Suprapubic skin (tissue), 4 donors: ENCODE measurements at regions not wholly inside any gene's neighbourhood (a gene's known extent, or its start where the extent isn't known, plus 50 kb on each side); places are given as distances from the start of the nearest gene placed in this dataset.
"Not testable (repeated sequence)": the region's sequence is repeated elsewhere in the genome, so short reads cannot be mapped to it uniquely, and the experiment has no call there.

Experiments
- DNase-seq, 2 donors: peaks; one replicate each; pipeline ENCODE4 v3.0.0-alpha.2; 2019; ENCODE audit warnings: low spot score in 2 of 2
- H3K27ac ChIP-seq: fragments of 200-600 bp; sonication (generic); one replicate; pipeline ENCODE4 v1.5.1; 2019
- H3K27me3 ChIP-seq: fragments of 200-600 bp; sonication (generic); one replicate; pipeline ENCODE4 v1.5.1; 2019
- H3K36me3 ChIP-seq: fragments of 200-600 bp; sonication (generic); one replicate; pipeline ENCODE4 v1.5.1; 2019
- H3K4me1 ChIP-seq: fragments of 200-600 bp; sonication (generic); one replicate; pipeline ENCODE4 v1.5.1; 2019
- H3K4me3 ChIP-seq: fragments of 200-600 bp; sonication (generic); one replicate; pipeline ENCODE4 v1.5.1; 2019; ENCODE audit warnings: mild to moderate bottlenecking
- H3K9me3 ChIP-seq: fragments of 200-600 bp; sonication (generic); one replicate; pipeline ENCODE4 v1.5.1; 2019
- WGBS: methylation state at CpG from one replicate; pipeline ENCODE4 v1.1.5; 2018; 5-methylcytosine and 5-hydroxymethylcytosine counted together
- TF ChIP-seq, protein P1 (sequence below), 2 donors: fragments of 200-600 bp in 1 of 2; fragments of 450-650 bp in 1 of 2; sonication (generic) in 1 of 2; IDR thresholded peaks; one replicate each; pipeline ENCODE4 v1.5.1; 2016 to 2019; ENCODE audit warnings: antibody characterized with exemption in 2 of 2, mild to moderate bottlenecking in 1 of 2, moderate library complexity in 1 of 2

DNA sequence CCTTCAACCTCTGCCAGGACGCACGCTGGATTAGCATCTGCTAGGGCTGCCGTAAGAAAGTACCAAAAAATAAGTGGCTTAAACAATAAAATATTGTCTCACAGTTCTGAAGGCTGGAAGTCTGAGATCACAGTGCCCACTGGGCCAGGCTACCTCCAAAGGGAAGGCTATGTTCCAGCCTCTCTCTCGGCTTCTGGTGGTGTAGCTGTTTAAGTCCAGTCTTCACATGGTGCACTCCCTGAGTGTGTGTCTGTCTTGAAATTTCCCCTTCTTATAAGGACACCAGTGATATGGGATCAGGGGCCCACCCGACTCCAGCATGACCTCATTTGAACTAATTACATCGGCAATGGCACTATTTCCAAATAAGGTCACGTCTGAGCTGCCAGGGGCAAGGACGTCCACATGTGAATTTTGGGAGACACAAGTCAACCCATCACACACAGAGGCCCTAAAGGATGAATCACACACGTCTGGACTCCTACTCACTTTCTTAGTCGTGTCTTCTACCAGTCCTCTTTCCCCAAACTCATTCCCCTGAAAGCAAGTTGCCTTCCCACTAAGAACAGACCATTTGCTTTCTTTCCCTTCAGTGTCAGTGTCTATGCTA, 359.4 kb downstream of the BCL2L11 start:
- H3K4me3 ChIP-seq, H3K27ac ChIP-seq, H3K4me1 ChIP-seq, H3K36me3 ChIP-seq, H3K9me3 ChIP-seq, DNase-seq, H3K27me3 ChIP-seq: not testable (repeated sequence)
- 67% methylated on average over 10 of the region's 10 CpGs for WGBS

DNA sequence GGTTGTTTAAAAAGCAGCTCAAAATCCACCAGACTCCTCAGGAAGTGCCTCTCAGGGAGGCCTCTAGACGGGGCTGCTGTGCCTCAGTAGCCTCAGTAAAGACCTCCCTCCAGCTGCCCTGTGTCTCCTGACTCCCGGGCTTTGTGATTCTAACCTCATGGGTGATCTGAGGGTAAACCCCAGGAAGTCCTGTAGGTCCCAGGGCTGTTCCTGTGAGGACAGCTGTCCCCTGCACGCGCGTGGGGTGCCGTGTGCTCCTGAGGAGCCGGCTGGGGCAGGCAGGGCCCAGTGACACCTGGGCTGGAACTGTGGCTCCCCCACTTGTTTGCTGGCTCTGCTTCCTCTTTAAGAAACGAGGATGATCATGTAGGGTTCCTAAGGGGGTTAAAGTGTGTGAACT, 359.9 kb downstream of the BCL2L11 start:
- H3K36me3 ChIP-seq, H3K4me3 ChIP-seq, H3K4me1 ChIP-seq, H3K27ac ChIP-seq, DNase-seq, H3K27me3 ChIP-seq, H3K9me3 ChIP-seq: not testable (repeated sequence)
- no CpG with 5 or more reads among the region's 8 CpGs for WGBS

DNA sequence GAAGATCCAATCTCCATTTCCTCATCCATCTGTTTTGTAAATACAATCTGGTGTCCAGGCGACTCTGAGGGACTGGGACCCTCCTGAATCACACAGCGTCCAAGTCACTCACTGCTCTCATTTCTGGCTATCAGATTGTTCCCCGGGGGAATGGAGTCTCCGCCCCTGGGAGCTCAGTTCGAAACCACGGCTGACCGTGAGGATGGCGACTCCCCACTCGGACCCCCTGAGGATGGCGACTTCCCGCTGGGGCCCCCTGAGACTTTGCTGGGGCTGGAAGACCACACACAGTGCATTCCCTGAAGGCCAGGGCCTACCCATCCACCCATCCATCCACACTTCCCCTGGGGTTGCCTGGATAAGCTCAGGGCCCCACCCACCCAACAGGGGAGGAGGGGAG, 360.5 kb downstream of the BCL2L11 start:
- not testable (repeated sequence) for DNase-seq, H3K27ac ChIP-seq, H3K36me3 ChIP-seq, H3K9me3 ChIP-seq, H3K4me3 ChIP-seq, H3K4me1 ChIP-seq, H3K27me3 ChIP-seq
- 49% methylated on average over 11 of the region's 11 CpGs for WGBS

DNA sequence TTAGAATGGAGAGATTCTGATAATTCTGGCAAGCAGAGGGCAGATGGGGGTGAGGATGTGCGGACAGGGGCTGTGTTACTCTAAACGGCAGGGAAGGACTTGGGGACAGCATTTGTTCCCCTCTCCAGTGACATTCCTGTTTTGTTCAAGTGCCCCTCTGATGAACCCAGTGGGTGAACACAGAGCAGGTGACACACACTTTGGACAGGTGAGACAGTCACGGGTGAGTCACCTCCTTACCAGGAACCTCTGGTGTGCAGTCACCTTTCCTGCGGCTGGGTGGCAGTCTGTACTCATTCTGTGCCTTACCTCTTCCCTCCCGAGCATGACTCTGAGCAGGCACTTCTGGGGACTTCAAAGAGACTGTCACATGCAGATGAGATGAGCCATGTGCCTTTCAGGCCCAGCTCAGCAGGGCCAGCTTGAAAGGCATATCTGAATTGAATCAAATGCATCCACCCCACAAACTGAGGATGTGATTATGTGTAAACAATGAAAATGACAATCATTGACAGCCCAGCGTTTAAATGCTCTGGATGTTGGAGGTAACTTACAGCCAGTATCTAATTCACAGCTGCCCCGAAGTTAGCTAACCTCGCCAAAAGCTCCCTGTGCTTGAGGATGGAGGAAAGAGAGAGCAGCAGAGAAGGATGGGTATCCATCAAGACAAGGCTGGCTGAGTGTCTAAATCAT, 362.4 kb downstream of the BCL2L11 start:
- not testable (repeated sequence) for H3K4me1 ChIP-seq, H3K4me3 ChIP-seq, H3K27ac ChIP-seq, H3K9me3 ChIP-seq, H3K27me3 ChIP-seq, H3K36me3 ChIP-seq, DNase-seq
- WGBS, result 64% methylated on average over 5 of the region's 8 CpGs
- TF ChIP-seq, protein P1, sequence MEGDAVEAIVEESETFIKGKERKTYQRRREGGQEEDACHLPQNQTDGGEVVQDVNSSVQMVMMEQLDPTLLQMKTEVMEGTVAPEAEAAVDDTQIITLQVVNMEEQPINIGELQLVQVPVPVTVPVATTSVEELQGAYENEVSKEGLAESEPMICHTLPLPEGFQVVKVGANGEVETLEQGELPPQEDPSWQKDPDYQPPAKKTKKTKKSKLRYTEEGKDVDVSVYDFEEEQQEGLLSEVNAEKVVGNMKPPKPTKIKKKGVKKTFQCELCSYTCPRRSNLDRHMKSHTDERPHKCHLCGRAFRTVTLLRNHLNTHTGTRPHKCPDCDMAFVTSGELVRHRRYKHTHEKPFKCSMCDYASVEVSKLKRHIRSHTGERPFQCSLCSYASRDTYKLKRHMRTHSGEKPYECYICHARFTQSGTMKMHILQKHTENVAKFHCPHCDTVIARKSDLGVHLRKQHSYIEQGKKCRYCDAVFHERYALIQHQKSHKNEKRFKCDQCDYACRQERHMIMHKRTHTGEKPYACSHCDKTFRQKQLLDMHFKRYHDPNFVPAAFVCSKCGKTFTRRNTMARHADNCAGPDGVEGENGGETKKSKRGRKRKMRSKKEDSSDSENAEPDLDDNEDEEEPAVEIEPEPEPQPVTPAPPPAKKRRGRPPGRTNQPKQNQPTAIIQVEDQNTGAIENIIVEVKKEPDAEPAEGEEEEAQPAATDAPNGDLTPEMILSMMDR (IDR thresholded peaks at IDR 0.05), result peak in 1 of 2 donors; percentile 17

DNA sequence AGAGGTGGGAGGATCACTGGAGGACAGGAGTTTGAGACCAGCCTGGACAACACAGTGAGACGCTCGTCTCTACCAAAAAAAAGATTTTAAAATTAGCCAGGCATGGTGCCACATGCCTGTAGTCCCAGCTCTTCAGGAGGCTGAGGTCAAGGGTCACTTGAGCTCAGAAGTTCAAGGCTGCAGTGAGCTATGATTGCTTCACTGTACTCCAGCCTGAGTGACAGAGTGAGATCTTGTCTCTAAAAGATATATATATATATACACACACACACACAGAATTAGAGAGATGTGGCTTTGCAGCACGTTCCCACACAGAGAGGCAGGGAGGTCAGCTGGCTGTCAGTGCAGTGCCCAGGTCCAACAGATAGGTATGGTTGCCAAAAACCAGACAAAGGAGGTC, 363.4 kb downstream of the BCL2L11 start:
- H3K27ac ChIP-seq, H3K4me1 ChIP-seq, H3K36me3 ChIP-seq, H3K9me3 ChIP-seq, DNase-seq, H3K4me3 ChIP-seq, H3K27me3 ChIP-seq: not testable (repeated sequence)
- WGBS, result 90% methylated on average over 3 of the region's 3 CpGs

DNA sequence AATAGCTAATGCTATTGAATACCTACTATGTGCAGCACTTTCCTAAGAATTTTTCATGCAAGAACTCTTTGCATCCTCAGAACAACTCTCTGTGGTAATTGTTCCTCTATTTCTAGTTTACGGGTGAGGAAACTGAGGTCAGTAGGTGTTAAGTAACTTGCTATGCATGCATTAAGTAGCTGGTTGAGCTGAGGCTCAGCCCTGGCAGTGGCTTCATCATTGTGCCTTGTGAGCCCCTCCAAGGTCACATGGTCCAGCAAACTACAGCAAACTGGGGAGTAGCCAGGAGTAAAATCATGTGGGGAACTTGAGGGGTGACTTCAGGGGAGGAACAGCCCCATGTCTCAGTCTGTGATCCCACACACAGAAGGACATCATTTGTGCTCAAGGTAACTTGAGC, 365.2 kb downstream of the BCL2L11 start:
- not testable (repeated sequence) for H3K27ac ChIP-seq, DNase-seq, H3K27me3 ChIP-seq, H3K4me1 ChIP-seq, H3K4me3 ChIP-seq, H3K9me3 ChIP-seq, H3K36me3 ChIP-seq
- WGBS, result 83% methylated on average over 1 of the region's 1 CpG

DNA sequence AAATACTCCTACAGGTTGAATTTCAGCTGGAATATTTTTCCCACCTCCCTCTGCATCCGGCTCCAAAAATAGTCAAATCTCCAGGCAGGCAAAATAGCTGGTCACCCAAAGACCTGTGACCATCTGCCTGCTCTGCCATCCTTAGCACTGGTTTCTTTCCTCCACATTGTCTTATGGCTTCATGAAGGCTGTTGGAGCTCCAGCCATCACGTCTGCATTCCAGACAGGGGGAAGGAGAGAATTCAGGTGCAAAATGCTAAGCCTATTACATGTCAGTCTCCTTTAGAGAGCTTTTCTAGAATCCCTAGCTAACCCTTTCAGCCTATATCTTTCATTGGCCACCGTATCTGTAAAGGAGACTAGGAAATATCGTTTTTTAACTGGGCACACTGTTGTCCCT, 367.7 kb downstream of the BCL2L11 start:
- DNase-seq, H3K4me3 ChIP-seq, H3K27me3 ChIP-seq, H3K4me1 ChIP-seq, H3K36me3 ChIP-seq, H3K27ac ChIP-seq, H3K9me3 ChIP-seq: not testable (repeated sequence)
- 87% methylated on average over 3 of the region's 4 CpGs for WGBS

DNA sequence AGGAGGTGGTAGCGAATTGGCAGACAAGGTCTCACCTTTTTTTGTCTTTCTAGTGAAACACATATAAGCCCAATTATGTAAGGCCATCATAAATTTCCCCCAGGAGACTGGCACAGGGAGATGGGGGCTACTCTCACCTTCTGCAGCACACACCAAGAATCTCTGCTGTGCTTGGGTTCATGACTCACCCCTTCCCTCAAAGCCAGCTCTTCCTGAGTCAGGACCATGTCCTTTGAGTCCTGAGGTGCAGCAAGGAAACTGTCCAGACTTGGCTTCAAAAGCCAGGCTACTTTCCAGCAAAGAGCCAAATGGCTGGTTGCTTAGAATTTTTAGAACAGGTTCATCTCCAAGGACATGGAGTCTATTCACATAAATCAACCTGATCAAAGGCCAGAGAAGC, 368.7 kb downstream of the BCL2L11 start:
- H3K36me3 ChIP-seq, H3K4me1 ChIP-seq, DNase-seq, H3K9me3 ChIP-seq, H3K4me3 ChIP-seq, H3K27me3 ChIP-seq, H3K27ac ChIP-seq: not testable (repeated sequence)
- WGBS, result no CpG with 5 or more reads among the region's 1 CpG

DNA sequence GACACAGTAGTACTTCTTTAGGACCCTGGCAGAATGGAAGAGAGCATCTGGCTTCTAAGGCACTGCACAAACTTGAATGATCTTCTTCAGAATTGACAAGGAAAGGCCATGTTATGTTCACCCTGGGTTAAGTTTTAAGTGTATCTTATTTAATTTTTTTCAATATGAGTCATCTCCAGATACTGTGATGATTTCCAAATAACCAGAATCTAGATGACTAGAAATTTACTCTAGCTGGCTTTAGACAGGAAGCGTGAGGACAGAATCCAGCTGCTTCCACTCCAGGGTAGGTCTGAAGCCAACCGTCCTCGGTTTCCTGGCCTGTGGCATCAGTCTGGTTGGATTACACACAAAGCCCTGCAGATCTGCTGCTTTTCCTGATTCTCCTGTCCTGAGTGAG, 370.5 kb downstream of the BCL2L11 start:
- not testable (repeated sequence) for H3K36me3 ChIP-seq, DNase-seq, H3K4me1 ChIP-seq, H3K27me3 ChIP-seq, H3K27ac ChIP-seq, H3K9me3 ChIP-seq, H3K4me3 ChIP-seq
- no CpG with 5 or more reads among the region's 3 CpGs for WGBS

DNA sequence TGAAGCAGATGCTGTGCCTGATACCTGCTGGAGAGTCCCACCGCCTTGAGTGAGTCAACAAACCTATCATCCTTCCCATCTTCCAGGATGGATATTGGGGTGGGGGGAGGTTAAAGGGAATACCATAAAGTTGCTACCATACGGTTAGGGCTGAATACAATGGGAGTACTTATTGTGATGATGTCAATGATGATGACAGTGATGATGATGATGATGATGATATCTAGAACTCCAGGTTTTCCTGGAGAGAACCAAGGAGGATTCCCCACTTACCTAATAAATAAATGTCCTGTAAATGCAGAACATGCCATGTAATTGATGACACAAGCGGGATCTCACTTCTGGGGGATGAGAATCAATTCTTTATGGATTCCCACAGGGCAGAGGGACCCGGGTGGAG, 370.9 kb downstream of the BCL2L11 start:
- WGBS, result 53% methylated on average over 2 of the region's 4 CpGs
- not testable (repeated sequence) for H3K27me3 ChIP-seq, DNase-seq, H3K4me3 ChIP-seq, H3K36me3 ChIP-seq, H3K27ac ChIP-seq, H3K4me1 ChIP-seq, H3K9me3 ChIP-seq

DNA sequence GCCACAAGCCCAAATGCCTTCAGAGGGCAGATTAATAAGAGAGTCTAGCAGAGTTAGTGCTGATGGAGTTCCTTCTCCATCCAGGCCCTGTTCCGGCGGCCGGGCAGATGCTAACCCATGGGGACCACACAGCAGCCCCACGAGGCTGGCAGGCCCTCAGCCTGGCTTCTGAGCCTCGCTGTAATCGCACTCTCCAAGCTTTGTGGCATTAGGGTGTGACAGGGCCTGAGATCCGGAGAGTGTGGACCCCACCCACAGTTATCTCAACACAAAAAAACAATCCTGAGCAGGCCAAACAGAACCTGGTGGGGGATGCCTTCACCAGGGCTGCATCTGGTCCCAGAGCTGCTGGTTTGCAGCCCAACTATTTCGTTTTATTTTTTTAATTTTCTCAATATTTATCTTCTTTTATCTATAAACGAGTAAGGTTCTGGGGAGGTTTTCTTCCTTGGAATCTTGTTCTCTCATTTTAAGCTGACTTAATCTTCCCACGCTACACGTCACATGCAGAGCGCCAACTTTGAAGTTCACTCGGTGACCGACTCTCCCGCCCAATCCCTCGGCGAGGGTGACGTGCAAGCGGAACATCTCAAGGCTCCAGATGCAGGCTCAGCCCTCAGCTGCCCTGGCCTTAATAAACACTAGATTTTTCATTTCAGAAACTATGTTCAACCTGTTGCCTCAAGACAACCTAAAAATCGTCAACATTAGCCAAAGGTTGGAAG, 372.4 kb downstream of the BCL2L11 start:
- H3K36me3 ChIP-seq, H3K27me3 ChIP-seq, DNase-seq, H3K9me3 ChIP-seq, H3K4me1 ChIP-seq: not testable (repeated sequence)
- Histone ChIP-seq H3K4me3 (peak overlapping the region; percentile 22), H3K27ac (peak overlapping the region; percentile 65)
- WGBS, result no CpG with 5 or more reads among the region's 20 CpGs

DNA sequence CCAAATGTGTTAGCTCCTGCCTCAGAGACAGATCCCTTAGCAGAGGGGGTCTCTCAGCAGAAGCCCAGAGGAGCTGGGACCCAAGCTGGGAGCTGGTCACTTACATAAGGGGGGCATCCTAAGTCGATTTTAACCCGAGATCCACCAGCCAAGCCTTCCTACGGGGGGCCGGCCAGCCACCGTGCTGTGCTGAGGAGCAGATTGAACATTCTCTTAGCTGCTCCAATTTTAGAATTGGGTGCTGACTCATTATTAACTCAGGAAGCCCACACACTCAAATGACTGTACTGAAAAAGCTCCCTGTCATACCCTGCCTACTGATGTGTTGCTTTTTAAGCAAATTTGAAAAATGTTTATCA, 373.0 kb downstream of the BCL2L11 start:
- DNase-seq, H3K36me3 ChIP-seq, H3K27me3 ChIP-seq, H3K9me3 ChIP-seq, H3K4me1 ChIP-seq: not testable (repeated sequence)
- WGBS, result 16% methylated on average over 5 of the region's 5 CpGs
- H3K27ac ChIP-seq, result peak overlapping the region; percentile 65
- H3K4me3 ChIP-seq, result peak overlapping the region; percentile 22

DNA sequence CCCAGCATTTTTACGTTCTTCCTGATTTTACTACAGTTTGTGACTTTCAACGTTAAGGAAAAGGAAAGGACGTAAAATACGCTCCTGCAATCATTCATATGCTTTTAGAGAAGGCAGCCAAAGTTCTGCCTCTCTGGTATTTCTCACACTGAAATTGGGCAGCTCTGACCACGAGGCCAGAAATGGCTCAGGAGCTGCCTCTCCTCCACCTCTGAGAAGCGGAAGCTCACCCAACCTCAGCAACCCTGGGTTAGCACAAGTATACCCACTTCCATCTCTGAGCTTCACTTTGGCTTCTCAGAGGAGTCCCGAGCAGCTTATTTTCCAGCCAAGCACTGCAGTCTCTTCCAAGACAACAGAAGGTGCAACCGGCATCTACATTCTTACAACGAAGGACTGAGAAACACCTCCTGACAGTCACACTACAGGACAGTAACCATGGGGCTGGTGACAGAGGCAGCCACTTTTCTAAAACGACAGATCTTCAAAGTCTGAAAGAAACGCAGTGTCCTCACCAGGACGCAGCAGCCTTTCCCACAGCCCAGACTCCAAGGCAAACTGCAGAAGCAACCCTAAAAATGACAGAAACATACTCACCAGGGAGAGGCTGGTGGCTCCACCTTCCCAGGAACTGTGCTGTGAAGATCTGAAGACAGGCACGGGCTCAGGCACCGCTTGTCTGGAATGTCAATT, 373.7 kb downstream of the BCL2L11 start:
- H3K27me3 ChIP-seq, DNase-seq, H3K9me3 ChIP-seq, H3K36me3 ChIP-seq, H3K4me1 ChIP-seq: not testable (repeated sequence)
- Histone ChIP-seq H3K4me3 (peak overlapping the region; percentile 35), H3K27ac (peak overlapping the region; percentile 68)
- WGBS, result 2% methylated on average over 7 of the region's 14 CpGs
